Omental fat pad (tissue), 3 donors: ENCODE measurements at regions not wholly inside any gene's neighbourhood (a gene's known extent, or its start where the extent isn't known, plus 50 kb on each side); places are given as distances from the start of the nearest gene placed in this dataset.

Source experiments
- ATAC-seq: fragments of 150-250 bp; one replicate; pipeline ENCODE4 v1.9.1; 2016; ENCODE audit warnings: mild to moderate bottlenecking, moderate library complexity; ENCODE audit not compliant: low FRiP score
- DNase-seq: peaks from one replicate; pipeline ENCODE4 v3.0.0-alpha.2; 2019; ENCODE audit warnings: low spot score
- TF ChIP-seq, protein P1 (sequence below), 3 donors: fragments of 450-650 bp; IDR thresholded peaks; one replicate each; pipeline ENCODE4 v1.5.1; 2016 to 2017; ENCODE audit warnings: antibody characterized with exemption in 3 of 3, mild to moderate bottlenecking in 3 of 3, moderate library complexity in 2 of 3

DNA sequence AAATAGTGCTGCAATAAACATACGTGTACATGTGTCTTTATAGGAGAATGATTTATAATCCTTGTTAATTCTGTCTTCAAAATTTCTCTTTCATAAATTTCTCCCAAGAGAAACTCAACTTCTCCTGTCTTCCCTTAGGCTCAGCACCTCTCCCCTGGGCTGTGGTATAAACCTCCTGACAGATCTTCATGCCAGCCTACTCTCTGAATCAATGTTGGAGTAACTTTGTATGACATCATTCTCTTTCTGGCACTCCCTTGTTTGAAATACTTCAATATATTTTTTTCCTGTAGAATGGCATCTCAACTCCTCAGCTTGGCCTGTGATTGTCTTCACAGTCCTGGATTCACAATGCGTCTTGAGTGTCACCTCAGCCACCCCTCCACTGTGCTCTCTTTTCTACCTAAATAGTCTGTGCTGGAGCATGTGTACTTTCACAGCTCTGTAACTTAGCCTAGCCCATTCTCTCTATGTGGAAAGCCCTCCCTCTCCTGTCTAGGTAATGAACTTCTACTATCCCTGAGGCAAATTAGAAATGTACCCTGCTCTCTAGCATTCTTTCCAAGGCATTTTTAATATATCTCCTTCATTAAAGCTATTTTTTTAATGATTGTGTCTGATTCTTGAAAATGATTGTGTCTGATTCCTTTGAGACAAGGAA, 649.9 kb upstream of the FANCL start:
- ATAC-seq = no peak
- DNase-seq = no peak
- TF ChIP-seq, protein P1, sequence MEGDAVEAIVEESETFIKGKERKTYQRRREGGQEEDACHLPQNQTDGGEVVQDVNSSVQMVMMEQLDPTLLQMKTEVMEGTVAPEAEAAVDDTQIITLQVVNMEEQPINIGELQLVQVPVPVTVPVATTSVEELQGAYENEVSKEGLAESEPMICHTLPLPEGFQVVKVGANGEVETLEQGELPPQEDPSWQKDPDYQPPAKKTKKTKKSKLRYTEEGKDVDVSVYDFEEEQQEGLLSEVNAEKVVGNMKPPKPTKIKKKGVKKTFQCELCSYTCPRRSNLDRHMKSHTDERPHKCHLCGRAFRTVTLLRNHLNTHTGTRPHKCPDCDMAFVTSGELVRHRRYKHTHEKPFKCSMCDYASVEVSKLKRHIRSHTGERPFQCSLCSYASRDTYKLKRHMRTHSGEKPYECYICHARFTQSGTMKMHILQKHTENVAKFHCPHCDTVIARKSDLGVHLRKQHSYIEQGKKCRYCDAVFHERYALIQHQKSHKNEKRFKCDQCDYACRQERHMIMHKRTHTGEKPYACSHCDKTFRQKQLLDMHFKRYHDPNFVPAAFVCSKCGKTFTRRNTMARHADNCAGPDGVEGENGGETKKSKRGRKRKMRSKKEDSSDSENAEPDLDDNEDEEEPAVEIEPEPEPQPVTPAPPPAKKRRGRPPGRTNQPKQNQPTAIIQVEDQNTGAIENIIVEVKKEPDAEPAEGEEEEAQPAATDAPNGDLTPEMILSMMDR (IDR thresholded peaks at IDR 0.05) = no peak

DNA sequence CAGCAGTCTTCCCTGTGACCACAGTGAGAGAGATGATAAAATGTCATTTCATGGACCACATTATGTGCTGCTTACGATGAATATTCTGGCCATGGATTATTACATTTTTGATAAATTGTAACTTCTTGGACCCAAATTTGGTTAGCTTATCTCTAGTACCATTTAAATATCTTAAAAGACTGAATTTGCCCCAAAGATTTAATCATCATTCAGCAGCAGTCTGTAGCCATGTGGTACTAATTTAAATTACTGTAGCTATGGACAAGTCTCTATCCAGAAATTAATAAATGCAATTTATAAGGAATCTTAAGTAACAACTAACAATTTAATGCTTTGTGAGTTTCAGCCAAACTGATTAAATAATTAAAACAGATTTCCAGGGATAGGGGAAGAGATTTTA, 644.9 kb upstream of the FANCL start:
- no peak for ATAC-seq
- no peak for DNase-seq
- TF ChIP-seq, protein P1 (IDR thresholded peaks at IDR 0.05) = no peak

DNA sequence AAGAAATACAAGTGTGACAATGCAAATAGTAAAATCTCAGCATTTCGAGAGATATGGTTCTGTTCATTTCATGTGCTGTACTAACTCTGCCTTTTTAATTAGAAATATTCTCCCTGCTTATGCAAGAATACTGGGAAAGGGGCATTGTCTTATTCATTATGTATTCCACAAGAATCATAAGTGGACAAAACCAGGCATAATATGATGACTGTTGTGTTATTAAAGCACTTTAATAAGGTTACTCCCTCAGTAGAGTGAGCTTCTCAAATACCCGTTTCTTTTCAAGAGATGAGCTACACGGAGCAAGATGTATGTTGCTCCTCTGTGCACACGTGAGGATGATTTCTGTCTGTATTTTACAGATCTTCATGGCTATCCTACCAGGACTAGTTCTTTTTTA, 638.7 kb upstream of the FANCL start:
- DNase-seq (no peak), ATAC-seq (no peak)
- TF ChIP-seq, protein P1 (IDR thresholded peaks at IDR 0.05) = no peak

DNA sequence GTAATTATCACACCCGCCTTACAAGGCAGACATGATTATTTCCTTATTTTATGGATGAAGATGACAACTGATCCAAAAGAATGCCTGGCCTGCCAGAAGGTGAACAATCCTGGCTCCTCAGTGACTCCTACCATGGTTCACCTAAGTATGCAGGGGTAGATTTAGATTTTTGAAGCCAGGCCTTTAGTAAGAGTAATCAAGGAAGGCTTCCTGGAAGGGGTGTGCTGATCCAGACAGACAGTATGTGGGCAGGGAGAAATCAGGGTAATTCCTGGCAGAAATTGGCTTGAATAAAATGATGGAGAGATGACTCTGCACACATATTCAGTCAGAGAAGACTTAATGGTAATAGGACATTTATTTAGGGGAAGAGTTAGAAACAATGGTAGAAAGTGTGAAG, 637.7 kb upstream of the FANCL start:
- TF ChIP-seq, protein P1 (IDR thresholded peaks at IDR 0.05) = no peak
- no peak for DNase-seq
- ATAC-seq = no peak

DNA sequence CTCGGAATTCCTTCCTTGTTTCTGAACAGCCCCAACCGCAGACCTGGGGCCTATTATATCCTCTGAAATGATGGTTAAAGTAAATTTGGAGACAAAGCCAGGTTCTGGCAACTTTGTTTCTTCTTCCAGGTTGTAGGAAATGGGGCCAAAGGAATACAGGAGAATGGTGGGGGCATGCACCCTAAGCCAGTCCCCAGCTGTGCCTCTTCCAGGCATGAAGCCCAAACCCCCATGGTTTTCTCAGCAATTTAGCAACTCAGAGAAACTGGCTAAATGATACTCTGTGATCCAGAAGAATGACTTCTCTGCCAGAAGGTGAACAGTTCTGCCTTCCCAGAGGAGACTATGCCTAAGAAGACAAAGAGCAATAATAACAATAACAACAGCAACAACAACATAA, 635.0 kb upstream of the FANCL start:
- TF ChIP-seq, protein P1 (IDR thresholded peaks at IDR 0.05) = no peak
- DNase-seq = no peak
- ATAC-seq = no peak

DNA sequence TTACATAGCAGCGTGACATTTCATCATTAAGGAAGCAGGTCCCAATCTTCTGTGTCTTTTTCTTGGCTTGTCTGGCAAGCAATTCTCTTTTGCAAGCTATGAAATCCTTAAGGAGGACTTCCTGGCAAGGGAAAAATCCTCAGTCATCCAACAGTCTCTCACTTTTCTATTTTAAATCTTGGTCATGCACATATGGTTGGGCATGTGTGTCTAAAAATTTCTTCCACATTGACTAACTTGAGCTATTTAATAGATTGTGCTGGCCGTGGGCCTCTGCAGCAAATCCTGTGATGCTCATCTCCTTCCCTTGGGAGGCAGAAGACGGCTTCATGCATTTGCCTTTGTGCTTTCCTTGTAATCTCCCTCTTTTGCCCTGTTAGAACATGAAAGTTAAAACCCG, 634.3 kb upstream of the FANCL start:
- TF ChIP-seq, protein P1 (IDR thresholded peaks at IDR 0.05) = no peak
- DNase-seq (no peak), ATAC-seq (no peak)

DNA sequence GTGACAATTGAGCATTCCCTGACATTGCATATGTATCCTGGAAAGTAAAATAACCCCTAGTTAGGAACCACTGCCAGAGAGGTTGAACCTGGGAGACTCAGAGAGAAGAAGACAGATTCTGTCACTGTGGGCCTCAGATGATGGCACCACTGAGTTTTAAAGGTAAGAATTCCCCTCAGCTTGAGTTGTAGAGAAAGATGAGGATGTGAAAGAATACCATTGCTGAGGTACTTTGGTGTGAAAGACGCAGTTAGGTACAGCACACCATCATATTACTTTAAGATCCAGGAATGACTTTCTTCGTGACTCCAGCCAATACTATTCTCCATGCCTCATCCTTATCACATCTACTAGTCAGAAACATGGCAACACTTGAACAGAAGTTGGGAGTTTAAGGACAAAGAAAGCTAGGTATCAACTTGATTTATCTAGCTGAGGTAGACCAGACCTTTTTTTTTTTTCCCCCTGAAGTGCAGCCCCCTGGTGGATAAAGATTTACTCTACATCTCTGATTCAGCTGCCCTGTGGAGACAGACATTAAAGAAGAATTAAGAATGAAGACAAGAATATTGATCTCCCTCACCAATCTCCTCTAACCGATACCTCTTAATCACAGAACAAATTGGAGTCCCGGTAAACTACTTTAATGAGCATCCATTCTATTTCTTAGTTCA, 630.5 kb upstream of the FANCL start:
- ATAC-seq = no peak
- TF ChIP-seq, protein P1 (IDR thresholded peaks at IDR 0.05) = no peak

More for the DNA sequence above, 630.5 kb upstream of the FANCL start:
- no peak for DNase-seq
